HepG2 (cell line): ENCODE measurements at regions not wholly inside any gene's neighbourhood (a gene's known extent, or its start where the extent isn't known, plus 50 kb on each side); places are given as distances from the start of the nearest gene placed in this dataset.

Experiments used
- ATAC-seq: fragments of 200-7000 bp; cut with Tn5 transposase; 3 replicates; pipeline ENCODE4 v1.9.1; 2020; ENCODE audit warnings: mild to moderate bottlenecking, moderate library complexity
- BruUV-seq: library from RNA; stranded (reverse); fragments of 400-500 nt; replicated peaks from 2 replicates; lab custom pipeline; 2021; lab: Mats Ljungman, UMichigan
- CTCF ChIA-PET: fragments of 300-600 bp; formaldehyde crosslinking; extraction: SDS; loops from one replicate; lab custom pipeline; 2021; ENCODE audit warnings: low total read pairs, inconsistent platforms, low intra/inter-chr PET ratio; lab: Yijun Ruan, JAX
- POLR2A ChIA-PET: fragments of 350-600 bp; sonication (Branson Sonifier 250); formaldehyde crosslinking; loops from one replicate; lab custom pipeline; 2020; ENCODE audit warnings: antibody characterized with exemption, inconsistent platforms; lab: Yijun Ruan, JAX
- DNase-seq: peaks from one replicate; pipeline ENCODE4 v3.0.0-alpha.2; 2015; ENCODE audit warnings: low spot score
- FAIRE-seq: peaks from 3 replicates; lab custom pipeline; 2011; peaks lifted over from hg19 to GRCh38; lab: Jason Lieb, UNC
- H2AFZ ChIP-seq: one replicate; pipeline ENCODE4 v1.6.1; 2011; ENCODE audit warnings: low read length, inconsistent platforms
- H3K27ac ChIP-seq: fragments of 300-600 bp; 3 replicates; pipeline ENCODE4 v1.8.0; 2011; ENCODE audit warnings: mixed run types, mild to moderate bottlenecking, mixed read lengths, low read length, inconsistent platforms; ENCODE audit not compliant: insufficient read depth; ENCODE audit errors: extremely low read length
- H3K27me3 ChIP-seq, 2 experiments: fragments of 200-600 bp in 1 of 2; 2 replicates in 1 of 2; 3 replicates in 1 of 2; pipeline versions ENCODE4 v1.6.0 to v1.8.0; 2011; ENCODE audit warnings: low read length in 2 of 2, mild to moderate bottlenecking in 2 of 2, moderate library complexity in 2 of 2, inconsistent platforms in 1 of 2; ENCODE audit not compliant: insufficient read depth in 2 of 2, control insufficient read depth in 1 of 2
- H3K36me3 ChIP-seq, 2 experiments: fragments of 200-600 bp in 1 of 2; replicated peaks in 1 of 2; 2 replicates in 1 of 2; 3 replicates in 1 of 2; pipeline versions ENCODE4 v1.5.1 to v1.8.0; 2011; ENCODE audit warnings: low read length in 2 of 2, inconsistent platforms in 1 of 2; ENCODE audit not compliant: insufficient read depth in 2 of 2, control insufficient read depth in 1 of 2
- H3K4me1 ChIP-seq: 2 replicates; pipeline ENCODE4 v1.5.1; 2012; ENCODE audit warnings: low read length, inconsistent platforms; ENCODE audit not compliant: insufficient read depth
- H3K4me2 ChIP-seq: 2 replicates; pipeline ENCODE4 v1.6.0; 2011; ENCODE audit warnings: low read depth, low read length, inconsistent platforms
- H3K4me3 ChIP-seq, 3 experiments: fragments of 200-600 bp in 1 of 3; sonication (generic), shearing (Covaris generic) in 1 of 3; replicated peaks in 1 of 3; 2 replicates each; pipeline ENCODE4 v1.5.1; 2011 to 2016; ENCODE audit warnings: low read length in 3 of 3, inconsistent platforms in 2 of 3, low read depth in 2 of 3, mild to moderate bottlenecking in 2 of 3, control low read depth in 1 of 3, mixed read lengths in 1 of 3; ENCODE audit not compliant: insufficient read depth in 1 of 3
- H3K79me2 ChIP-seq: one replicate; pipeline ENCODE4 v1.6.1; 2011; ENCODE audit warnings: low read length, inconsistent platforms; ENCODE audit not compliant: insufficient read depth
- H3K9ac ChIP-seq: 2 replicates; pipeline ENCODE4 v1.6.0; 2011; ENCODE audit warnings: mild to moderate bottlenecking, low read depth, low read length, inconsistent platforms; ENCODE audit not compliant: insufficient read depth
- H3K9me3 ChIP-seq: 2 replicates; pipeline ENCODE4 v1.5.1; 2012; ENCODE audit warnings: mild to moderate bottlenecking, low read length
- H4K20me1 ChIP-seq: 2 replicates; pipeline ENCODE4 v1.6.0; 2011; ENCODE audit warnings: inconsistent platforms, mild to moderate bottlenecking, low read length, moderate library complexity; ENCODE audit not compliant: insufficient read depth
- CENPT ChIP-seq: sonication (generic); formaldehyde crosslinking; IDR thresholded peaks from 2 replicates; pipeline ENCODE4 v1.8.0; 2022; ENCODE audit warnings: low read depth, mild to moderate bottlenecking, moderate library complexity, missing genetic modification reagents
- HDAC6 ChIP-seq: fragments of 200-600 bp; sonication (generic); IDR thresholded peaks from 2 replicates; pipeline ENCODE4 v1.7.0; 2017; ENCODE audit warnings: mild to moderate bottlenecking, antibody characterized with exemption, low read length, low read depth
- MBD4 ChIP-seq: IDR thresholded peaks from 2 replicates; pipeline ENCODE4 v1.6.1; 2012; ENCODE audit warnings: low read length, inconsistent platforms, borderline replicate concordance
- MED13 ChIP-seq: sonication (generic); formaldehyde crosslinking; IDR thresholded peaks from 2 replicates; pipeline ENCODE4 v1.5.0; 2020; ENCODE audit warnings: missing genetic modification reagents
- NCOA5 ChIP-seq: sonication (generic); formaldehyde crosslinking; IDR thresholded peaks from 2 replicates; pipeline ENCODE4 v1.4.0; 2020; ENCODE audit warnings: missing genetic modification reagents
- U2AF2 ChIP-seq: fragments of 200-400 bp; formaldehyde crosslinking; IDR thresholded peaks from 2 replicates; pipeline ENCODE4 v1.6.1; 2017; ENCODE audit warnings: low read depth, mild to moderate bottlenecking, low read length
- WGBS: methylation state at CpG from one replicate; pipeline ENCODE4 v1.1.6; 2017; ENCODE audit warnings: low lambda C conversion rate; 5-methylcytosine and 5-hydroxymethylcytosine counted together
- in situ Hi-C: cut with HindIII; loops from 2 replicates; pipeline ENCODE4 v1.10.0; 2017; ENCODE audit warnings: low pct_unique_long_range_greater_than_20kb; ENCODE audit not compliant: extremely low pct_ligation_motif_present
- intact Hi-C: fragments of 100-400 bp; cut with micrococcal nuclease; formaldehyde crosslinking; loops from one replicate; pipeline ENCODE4 v1.10.0; 2022; ENCODE audit not compliant: unreplicated experiment
- TF ChIP-seq, protein P1 (sequence below): sonication (generic); formaldehyde crosslinking; IDR thresholded peaks from 2 replicates; pipeline ENCODE4 v1.4.0; 2020; ENCODE audit warnings: mild to moderate bottlenecking, low read depth, missing genetic modification reagents
- TF ChIP-seq, protein P2 (sequence below): sonication (generic); formaldehyde crosslinking; IDR thresholded peaks from 2 replicates; pipeline ENCODE4 v1.4.0; 2020; ENCODE audit warnings: missing genetic modification reagents, borderline replicate concordance
- TF ChIP-seq, protein P3 (sequence below): sonication (generic); formaldehyde crosslinking; IDR thresholded peaks from 2 replicates; pipeline ENCODE4 v1.4.0; 2020; ENCODE audit warnings: missing genetic modification reagents
- TF ChIP-seq, protein P4 (sequence below): IDR thresholded peaks from 2 replicates; pipeline ENCODE4 v1.6.1; 2016; ENCODE audit warnings: low read depth, missing genetic modification reagents, missing compliant biosample characterization

DNA sequence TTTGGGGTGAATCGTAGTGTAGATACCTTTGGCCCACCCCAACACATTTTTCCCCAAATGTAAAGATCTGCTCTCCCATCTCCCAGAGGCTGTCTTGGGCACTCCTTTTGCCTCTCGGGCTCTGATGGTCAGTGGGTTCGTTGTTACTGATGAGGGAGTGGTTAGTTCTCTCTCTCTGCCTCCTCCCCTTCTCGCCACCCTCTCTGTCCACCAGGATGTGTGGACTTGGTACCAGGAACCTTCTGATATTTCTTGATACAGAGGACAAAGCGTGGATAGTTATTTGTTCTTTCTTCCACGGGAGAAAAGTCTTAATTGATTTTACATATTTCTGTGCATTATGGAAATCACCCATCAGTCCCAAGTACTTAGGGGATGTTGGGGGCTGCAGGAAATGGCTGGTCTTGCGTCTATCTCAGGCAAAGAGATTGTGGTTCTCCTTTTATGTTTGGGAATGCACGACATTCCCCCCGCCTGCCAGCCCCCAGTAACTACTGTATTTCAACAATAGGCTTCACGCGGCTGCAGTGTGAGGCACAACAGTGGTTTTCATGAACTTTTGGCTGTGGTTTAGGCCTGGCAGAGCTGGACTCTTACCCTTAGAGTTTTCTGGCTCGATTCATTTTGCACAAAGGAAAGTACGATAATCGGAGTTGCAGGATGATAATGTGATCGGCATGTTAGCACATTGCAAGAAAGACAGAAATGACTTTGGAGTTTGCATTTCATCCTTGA is 79.0 kb upstream of the ZNF536 start:
- no peak for DNase-seq
- no peaks in the 10 kb centered on the region for H3K9me3 ChIP-seq
- FAIRE-seq: no peak
- H3K27me3 ChIP-seq: peaks cover 0 to 3% of the 10 kb centered on the region in 2 experiments; a peak in 3 of 5 replicates
- 24% methylated on average over 15 of the region's 15 CpGs for WGBS
- in situ Hi-C loops: no loop called here
- no peak overlapping the region for H2AFZ ChIP-seq
- no peak overlapping the region for H3K9ac ChIP-seq
- H3K27ac ChIP-seq: no peak overlapping the region
- H3K4me1 ChIP-seq: no peaks in the 10 kb centered on the region
- intact Hi-C loops: no loop called here
- ChIA-PET CTCF (no interaction called here), POLR2A (no interaction called here)
- H3K36me3 ChIP-seq: no peaks in the 10 kb centered on the region
- ATAC-seq: no peak
- no peak overlapping the region for H3K4me2 ChIP-seq
- no TSS peak for BruUV-seq
- no peak overlapping the region for H3K4me3 ChIP-seq
- H4K20me1 ChIP-seq: no peaks in the 10 kb centered on the region
- H3K79me2 ChIP-seq: no peaks in the 10 kb centered on the region
- TF ChIP-seq, protein P1, sequence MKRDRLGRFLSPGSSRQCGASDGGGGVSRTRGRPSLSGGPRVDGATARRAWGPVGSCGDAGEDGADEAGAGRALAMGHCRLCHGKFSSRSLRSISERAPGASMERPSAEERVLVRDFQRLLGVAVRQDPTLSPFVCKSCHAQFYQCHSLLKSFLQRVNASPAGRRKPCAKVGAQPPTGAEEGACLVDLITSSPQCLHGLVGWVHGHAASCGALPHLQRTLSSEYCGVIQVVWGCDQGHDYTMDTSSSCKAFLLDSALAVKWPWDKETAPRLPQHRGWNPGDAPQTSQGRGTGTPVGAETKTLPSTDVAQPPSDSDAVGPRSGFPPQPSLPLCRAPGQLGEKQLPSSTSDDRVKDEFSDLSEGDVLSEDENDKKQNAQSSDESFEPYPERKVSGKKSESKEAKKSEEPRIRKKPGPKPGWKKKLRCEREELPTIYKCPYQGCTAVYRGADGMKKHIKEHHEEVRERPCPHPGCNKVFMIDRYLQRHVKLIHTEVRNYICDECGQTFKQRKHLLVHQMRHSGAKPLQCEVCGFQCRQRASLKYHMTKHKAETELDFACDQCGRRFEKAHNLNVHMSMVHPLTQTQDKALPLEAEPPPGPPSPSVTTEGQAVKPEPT (CRISPR knock-in tag): no peak
- TF ChIP-seq, protein P2, sequence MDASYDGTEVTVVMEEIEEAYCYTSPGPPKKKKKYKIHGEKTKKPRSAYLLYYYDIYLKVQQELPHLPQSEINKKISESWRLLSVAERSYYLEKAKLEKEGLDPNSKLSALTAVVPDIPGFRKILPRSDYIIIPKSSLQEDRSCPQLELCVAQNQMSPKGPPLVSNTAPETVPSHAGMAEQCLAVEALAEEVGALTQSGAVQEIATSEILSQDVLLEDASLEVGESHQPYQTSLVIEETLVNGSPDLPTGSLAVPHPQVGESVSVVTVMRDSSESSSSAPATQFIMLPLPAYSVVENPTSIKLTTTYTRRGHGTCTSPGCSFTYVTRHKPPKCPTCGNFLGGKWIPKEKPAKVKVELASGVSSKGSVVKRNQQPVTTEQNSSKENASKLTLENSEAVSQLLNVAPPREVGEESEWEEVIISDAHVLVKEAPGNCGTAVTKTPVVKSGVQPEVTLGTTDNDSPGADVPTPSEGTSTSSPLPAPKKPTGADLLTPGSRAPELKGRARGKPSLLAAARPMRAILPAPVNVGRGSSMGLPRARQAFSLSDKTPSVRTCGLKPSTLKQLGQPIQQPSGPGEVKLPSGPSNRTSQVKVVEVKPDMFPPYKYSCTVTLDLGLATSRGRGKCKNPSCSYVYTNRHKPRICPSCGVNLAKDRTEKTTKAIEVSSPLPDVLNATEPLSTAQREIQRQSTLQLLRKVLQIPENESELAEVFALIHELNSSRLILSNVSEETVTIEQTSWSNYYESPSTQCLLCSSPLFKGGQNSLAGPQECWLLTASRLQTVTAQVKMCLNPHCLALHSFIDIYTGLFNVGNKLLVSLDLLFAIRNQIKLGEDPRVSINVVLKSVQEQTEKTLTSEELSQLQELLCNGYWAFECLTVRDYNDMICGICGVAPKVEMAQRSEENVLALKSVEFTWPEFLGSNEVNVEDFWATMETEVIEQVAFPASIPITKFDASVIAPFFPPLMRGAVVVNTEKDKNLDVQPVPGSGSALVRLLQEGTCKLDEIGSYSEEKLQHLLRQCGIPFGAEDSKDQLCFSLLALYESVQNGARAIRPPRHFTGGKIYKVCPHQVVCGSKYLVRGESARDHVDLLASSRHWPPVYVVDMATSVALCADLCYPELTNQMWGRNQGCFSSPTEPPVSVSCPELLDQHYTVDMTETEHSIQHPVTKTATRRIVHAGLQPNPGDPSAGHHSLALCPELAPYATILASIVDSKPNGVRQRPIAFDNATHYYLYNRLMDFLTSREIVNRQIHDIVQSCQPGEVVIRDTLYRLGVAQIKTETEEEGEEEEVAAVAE (CRISPR knock-in tag): no peak
- TF ChIP-seq U2AF2 (no peak), HDAC6 (no peak), MED13 (CRISPR knock-in tag) (no peak), CENPT (no peak), MBD4 (no peak), NCOA5 (CRISPR knock-in tag) (no peak)
- TF ChIP-seq, protein P3, sequence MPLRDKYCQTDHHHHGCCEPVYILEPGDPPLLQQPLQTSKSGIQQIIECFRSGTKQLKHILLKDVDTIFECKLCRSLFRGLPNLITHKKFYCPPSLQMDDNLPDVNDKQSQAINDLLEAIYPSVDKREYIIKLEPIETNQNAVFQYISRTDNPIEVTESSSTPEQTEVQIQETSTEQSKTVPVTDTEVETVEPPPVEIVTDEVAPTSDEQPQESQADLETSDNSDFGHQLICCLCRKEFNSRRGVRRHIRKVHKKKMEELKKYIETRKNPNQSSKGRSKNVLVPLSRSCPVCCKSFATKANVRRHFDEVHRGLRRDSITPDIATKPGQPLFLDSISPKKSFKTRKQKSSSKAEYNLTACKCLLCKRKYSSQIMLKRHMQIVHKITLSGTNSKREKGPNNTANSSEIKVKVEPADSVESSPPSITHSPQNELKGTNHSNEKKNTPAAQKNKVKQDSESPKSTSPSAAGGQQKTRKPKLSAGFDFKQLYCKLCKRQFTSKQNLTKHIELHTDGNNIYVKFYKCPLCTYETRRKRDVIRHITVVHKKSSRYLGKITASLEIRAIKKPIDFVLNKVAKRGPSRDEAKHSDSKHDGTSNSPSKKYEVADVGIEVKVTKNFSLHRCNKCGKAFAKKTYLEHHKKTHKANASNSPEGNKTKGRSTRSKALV: no peak
- TF ChIP-seq, protein P4, sequence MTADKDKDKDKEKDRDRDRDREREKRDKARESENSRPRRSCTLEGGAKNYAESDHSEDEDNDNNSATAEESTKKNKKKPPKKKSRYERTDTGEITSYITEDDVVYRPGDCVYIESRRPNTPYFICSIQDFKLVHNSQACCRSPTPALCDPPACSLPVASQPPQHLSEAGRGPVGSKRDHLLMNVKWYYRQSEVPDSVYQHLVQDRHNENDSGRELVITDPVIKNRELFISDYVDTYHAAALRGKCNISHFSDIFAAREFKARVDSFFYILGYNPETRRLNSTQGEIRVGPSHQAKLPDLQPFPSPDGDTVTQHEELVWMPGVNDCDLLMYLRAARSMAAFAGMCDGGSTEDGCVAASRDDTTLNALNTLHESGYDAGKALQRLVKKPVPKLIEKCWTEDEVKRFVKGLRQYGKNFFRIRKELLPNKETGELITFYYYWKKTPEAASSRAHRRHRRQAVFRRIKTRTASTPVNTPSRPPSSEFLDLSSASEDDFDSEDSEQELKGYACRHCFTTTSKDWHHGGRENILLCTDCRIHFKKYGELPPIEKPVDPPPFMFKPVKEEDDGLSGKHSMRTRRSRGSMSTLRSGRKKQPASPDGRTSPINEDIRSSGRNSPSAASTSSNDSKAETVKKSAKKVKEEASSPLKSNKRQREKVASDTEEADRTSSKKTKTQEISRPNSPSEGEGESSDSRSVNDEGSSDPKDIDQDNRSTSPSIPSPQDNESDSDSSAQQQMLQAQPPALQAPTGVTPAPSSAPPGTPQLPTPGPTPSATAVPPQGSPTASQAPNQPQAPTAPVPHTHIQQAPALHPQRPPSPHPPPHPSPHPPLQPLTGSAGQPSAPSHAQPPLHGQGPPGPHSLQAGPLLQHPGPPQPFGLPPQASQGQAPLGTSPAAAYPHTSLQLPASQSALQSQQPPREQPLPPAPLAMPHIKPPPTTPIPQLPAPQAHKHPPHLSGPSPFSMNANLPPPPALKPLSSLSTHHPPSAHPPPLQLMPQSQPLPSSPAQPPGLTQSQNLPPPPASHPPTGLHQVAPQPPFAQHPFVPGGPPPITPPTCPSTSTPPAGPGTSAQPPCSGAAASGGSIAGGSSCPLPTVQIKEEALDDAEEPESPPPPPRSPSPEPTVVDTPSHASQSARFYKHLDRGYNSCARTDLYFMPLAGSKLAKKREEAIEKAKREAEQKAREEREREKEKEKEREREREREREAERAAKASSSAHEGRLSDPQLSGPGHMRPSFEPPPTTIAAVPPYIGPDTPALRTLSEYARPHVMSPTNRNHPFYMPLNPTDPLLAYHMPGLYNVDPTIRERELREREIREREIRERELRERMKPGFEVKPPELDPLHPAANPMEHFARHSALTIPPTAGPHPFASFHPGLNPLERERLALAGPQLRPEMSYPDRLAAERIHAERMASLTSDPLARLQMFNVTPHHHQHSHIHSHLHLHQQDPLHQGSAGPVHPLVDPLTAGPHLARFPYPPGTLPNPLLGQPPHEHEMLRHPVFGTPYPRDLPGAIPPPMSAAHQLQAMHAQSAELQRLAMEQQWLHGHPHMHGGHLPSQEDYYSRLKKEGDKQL (CRISPR knock-in tag): no peak
